Activated CD8-positive, alpha-beta T cell treated with anti-CD3 and anti-CD28 coated beads for 36 hours (primary cell): ENCODE measurements at regions not wholly inside any gene's neighbourhood (a gene's known extent, or its start where the extent isn't known, plus 50 kb on each side); places are given as distances from the start of the nearest gene placed in this dataset.

ENCODE experiments used
- ATAC-seq: fragments of 200-7000 bp; cut with Tn5 transposase; one replicate; pipeline ENCODE4 v1.10.0; 2021; ENCODE audit warnings: mild to moderate bottlenecking, moderate library complexity
- CTCF ChIA-PET: fragments of 350-600 bp; sonication (Branson Sonifier 250); formaldehyde crosslinking; loops from one replicate; lab custom pipeline; 2021; ENCODE audit warnings: antibody characterized with exemption; lab: Charles Lee
- POLR2A ChIA-PET: fragments of 350-600 bp; sonication (Branson Sonifier 250); formaldehyde crosslinking; loops from one replicate; lab custom pipeline; 2021; ENCODE audit warnings: antibody characterized with exemption; lab: Charles Lee
- DNase-seq: peaks from one replicate; pipeline ENCODE4 v3.0.0-alpha.2; 2020
- H3K27ac Mint-ChIP-seq: one replicate; pipeline ENCODE4 v1.8.0; 2021; ENCODE audit warnings: mild to moderate bottlenecking, mixed read lengths
- H3K27me3 Mint-ChIP-seq: one replicate; pipeline ENCODE4 v1.8.0; 2021; ENCODE audit warnings: mixed read lengths
- H3K36me3 Mint-ChIP-seq: one replicate; pipeline ENCODE4 v1.8.0; 2021; ENCODE audit warnings: low read depth, mixed read lengths
- H3K4me1 Mint-ChIP-seq: one replicate; pipeline ENCODE4 v1.8.0; 2021; ENCODE audit warnings: low read depth, mixed read lengths
- H3K4me3 Mint-ChIP-seq: one replicate; pipeline ENCODE4 v1.8.0; 2021; ENCODE audit warnings: mild to moderate bottlenecking, moderate library complexity, mixed read lengths
- H3K9me3 Mint-ChIP-seq: one replicate; pipeline ENCODE4 v1.8.0; 2021; ENCODE audit warnings: mixed read lengths
- CTCF ChIP-seq: fragments of 200-600 bp; IDR thresholded peaks from one replicate; pipeline ENCODE4 v1.8.0; 2022; ENCODE audit warnings: antibody characterized with exemption, mild to moderate bottlenecking
- intact Hi-C: fragments of 100-400 bp; cut with micrococcal nuclease; formaldehyde crosslinking; loops from one replicate; pipeline ENCODE4 v1.10.0; 2022

GRCh38 chr9:73745598-73745997 is 593.9 kb downstream of the ANXA1 start:
- ChIA-PET CTCF (no interaction called here), POLR2A (no interaction called here)
- no peaks in the 10 kb centered on the region for H3K27me3 Mint-ChIP-seq
- no peak overlapping the region for H3K27ac Mint-ChIP-seq
- ATAC-seq = no peak
- no peak overlapping the region for H3K4me3 Mint-ChIP-seq
- no peak for DNase-seq
- H3K4me1 Mint-ChIP-seq = no peaks in the 10 kb centered on the region
- no peaks in the 10 kb centered on the region for H3K36me3 Mint-ChIP-seq
- TF ChIP-seq CTCF = no peak
- intact Hi-C loops = loop anchor here (10.0 kb wide), 1 partner anchor 59 kb away; no protein-coding TSS in a partner anchor
- peaks cover 6% of the 10 kb centered on the region for H3K9me3 Mint-ChIP-seq

- Mint-ChIP-seq H3K9me3 (no peaks in the 10 kb centered on the region), H3K4me1 (no peaks in the 10 kb centered on the region), H3K36me3 (no peaks in the 10 kb centered on the region), H3K4me3 (no peak overlapping the region), H3K27ac (no peak overlapping the region), H3K27me3 (no peaks in the 10 kb centered on the region)
- ATAC-seq = no peak
- TF ChIP-seq CTCF = no peak
- POLR2A ChIA-PET = no interaction called here
- intact Hi-C loops = no loop called here
- CTCF ChIA-PET = no interaction called here
- no peak for DNase-seq
These were observed 601.5 kb downstream of the ANXA1 start for GRCh38 chr9:73753171-73753570.

GRCh38 chr9:73761905-73762304 is 610.2 kb downstream of the ANXA1 start:
- CTCF ChIA-PET = no interaction called here
- ATAC-seq = no peak
- no peak overlapping the region for H3K27ac Mint-ChIP-seq

GRCh38 chr9:73773896-73774295 is 622.2 kb downstream of the ANXA1 start:
- Mint-ChIP-seq H3K36me3 (no peaks in the 10 kb centered on the region), H3K9me3 (no peaks in the 10 kb centered on the region), H3K4me1 (no peaks in the 10 kb centered on the region), H3K27ac (no peak overlapping the region), H3K4me3 (no peak overlapping the region), H3K27me3 (no peaks in the 10 kb centered on the region)
- no peak for TF ChIP-seq CTCF
- ATAC-seq (no peak), DNase-seq (no peak)
- intact Hi-C loops = no loop called here
- POLR2A ChIA-PET = no interaction called here
- CTCF ChIA-PET = no interaction called here

More at GRCh38 chr9:73761905-73762304, 610.2 kb downstream of the ANXA1 start:
- intact Hi-C loops = no loop called here
- Mint-ChIP-seq H3K4me3 (no peak overlapping the region), H3K9me3 (peaks cover 2% of the 10 kb centered on the region), H3K36me3 (no peaks in the 10 kb centered on the region), H3K4me1 (no peaks in the 10 kb centered on the region), H3K27me3 (no peaks in the 10 kb centered on the region)
- POLR2A ChIA-PET = no interaction called here
- DNase-seq = no peak
- no peak for TF ChIP-seq CTCF

GRCh38 chr9:73775757-73776156 is 624.1 kb downstream of the ANXA1 start:
- no peaks in the 10 kb centered on the region for H3K4me1 Mint-ChIP-seq
- ATAC-seq = no peak
- H3K9me3 Mint-ChIP-seq = no peaks in the 10 kb centered on the region

More at GRCh38 chr9:73775757-73776156, 624.1 kb downstream of the ANXA1 start:
- CTCF ChIA-PET = interaction anchor here (0.6 kb wide), 1 partner anchor 552 kb away, joined by 3 read pairs; no protein-coding TSS in a partner anchor
- H3K36me3 Mint-ChIP-seq = no peaks in the 10 kb centered on the region
- no peak for DNase-seq
- POLR2A ChIA-PET = interaction anchor here (0.7 kb wide), 1 partner anchor 43 kb away, joined by 3 read pairs; no protein-coding TSS in a partner anchor
- intact Hi-C loops = no loop called here
- TF ChIP-seq CTCF = no peak
- H3K27ac Mint-ChIP-seq = no peak overlapping the region
- no peak overlapping the region for H3K4me3 Mint-ChIP-seq
- H3K27me3 Mint-ChIP-seq = no peaks in the 10 kb centered on the region
